GM10248 (cell line): ENCODE measurements at regions not wholly inside any gene's neighbourhood (a gene's known extent, or its start where the extent isn't known, plus 50 kb on each side); places are given as distances from the start of the nearest gene placed in this dataset.

Source experiments
- CTCF ChIA-PET: fragments of 300-600 bp; sonication (Branson Sonifier 250); formaldehyde crosslinking; extraction: SDS; loops from one replicate; lab custom pipeline; 2021; ENCODE audit warnings: antibody characterized with exemption; lab: Yijun Ruan, JAX
- POLR2A ChIA-PET: fragments of 350-650 bp; sonication (Branson Sonifier 250); formaldehyde crosslinking; extraction: SDS; loops from one replicate; lab custom pipeline; 2020; ENCODE audit warnings: antibody characterized with exemption; lab: Yijun Ruan, JAX
- DNase-seq: peaks from one replicate; pipeline ENCODE4 v3.0.0; 2012; ENCODE audit errors: extremely low spot score
- TF ChIP-seq, protein P1 (sequence below): IDR thresholded peaks from 2 replicates; pipeline ENCODE4 v1.5.1; 2012; ENCODE audit warnings: mild to moderate bottlenecking, low read depth; ENCODE audit errors: extremely low read depth, missing control alignments, control extremely low read depth

GRCh38 chr3:74739242-74739641, 124.8 kb upstream of the CNTN3 start:
- DNase-seq: no peak
- CTCF ChIA-PET: no interaction called here
- TF ChIP-seq, protein P1, sequence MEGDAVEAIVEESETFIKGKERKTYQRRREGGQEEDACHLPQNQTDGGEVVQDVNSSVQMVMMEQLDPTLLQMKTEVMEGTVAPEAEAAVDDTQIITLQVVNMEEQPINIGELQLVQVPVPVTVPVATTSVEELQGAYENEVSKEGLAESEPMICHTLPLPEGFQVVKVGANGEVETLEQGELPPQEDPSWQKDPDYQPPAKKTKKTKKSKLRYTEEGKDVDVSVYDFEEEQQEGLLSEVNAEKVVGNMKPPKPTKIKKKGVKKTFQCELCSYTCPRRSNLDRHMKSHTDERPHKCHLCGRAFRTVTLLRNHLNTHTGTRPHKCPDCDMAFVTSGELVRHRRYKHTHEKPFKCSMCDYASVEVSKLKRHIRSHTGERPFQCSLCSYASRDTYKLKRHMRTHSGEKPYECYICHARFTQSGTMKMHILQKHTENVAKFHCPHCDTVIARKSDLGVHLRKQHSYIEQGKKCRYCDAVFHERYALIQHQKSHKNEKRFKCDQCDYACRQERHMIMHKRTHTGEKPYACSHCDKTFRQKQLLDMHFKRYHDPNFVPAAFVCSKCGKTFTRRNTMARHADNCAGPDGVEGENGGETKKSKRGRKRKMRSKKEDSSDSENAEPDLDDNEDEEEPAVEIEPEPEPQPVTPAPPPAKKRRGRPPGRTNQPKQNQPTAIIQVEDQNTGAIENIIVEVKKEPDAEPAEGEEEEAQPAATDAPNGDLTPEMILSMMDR: no peak
- POLR2A ChIA-PET: no interaction called here

- TF ChIP-seq, protein P1: no peak
- no peak for DNase-seq
- POLR2A ChIA-PET: no interaction called here
- CTCF ChIA-PET: interaction anchor here (0.8 to 1.3 kb wide), 2 partner anchors 10 to 35 kb away, joined by 3 read pairs; no protein-coding TSS in a partner anchor
Measured at GRCh38 chr3:74722211-74722610, 107.8 kb upstream of the CNTN3 start.

GRCh38 chr3:74713977-74714376, 99.5 kb upstream of the CNTN3 start:
- TF ChIP-seq, protein P1: no peak
- ChIA-PET POLR2A (no interaction called here), CTCF (no interaction called here)
- DNase-seq: no peak

GRCh38 chr3:74711913-74712512, 97.6 kb upstream of the CNTN3 start:
- POLR2A ChIA-PET: no interaction called here
- DNase-seq: no peak
- CTCF ChIA-PET: interaction anchor here (1.1 kb wide), 1 partner anchor 10 kb away, joined by 3 read pairs; no protein-coding TSS in a partner anchor
- TF ChIP-seq, protein P1: no peak

GRCh38 chr3:74709951-74710350, 95.5 kb upstream of the CNTN3 start:
- no peak for DNase-seq
- ChIA-PET POLR2A (no interaction called here), CTCF (interaction anchor here (0.9 to 1.4 kb wide), 2 partner anchors 9 to 13 kb away, joined by 3 read pairs; no protein-coding TSS in a partner anchor)
- TF ChIP-seq, protein P1: no peak

GRCh38 chr3:74693696-74694393, 79.4 kb upstream of the CNTN3 start:
- TF ChIP-seq, protein P1: no peak

More at GRCh38 chr3:74693696-74694393, 79.4 kb upstream of the CNTN3 start:
- CTCF ChIA-PET: interaction anchor here (1.2 to 1.3 kb wide), 3 partner anchors 24 to 83 kb away, joined by 3 read pairs; no protein-coding TSS in a partner anchor
- POLR2A ChIA-PET: no interaction called here
- DNase-seq: no peak
